ENCODE measurements at regions not wholly inside any gene's neighbourhood (a gene's known extent, or its start where the extent isn't known, plus 50 kb on each side); places are given as distances from the start of the nearest gene placed in this dataset.

- TF ChIP-seq CTCF (IDR thresholded peaks at IDR 0.05) (no peak), TCF7L2 (IDR thresholded peaks at IDR 0.05; ENCODE audit: low read depth, low read length) (no peak), POLR2AphosphoS5 (IDR thresholded peaks at IDR 0.05; ENCODE audit: low read depth, low read length) (no peak), REST (IDR thresholded peaks at IDR 0.05; ENCODE audit: insufficient read depth in 1 of 2, low read depth in 2 of 2, low read length in 1 of 2) (no peak)
These were observed 126.1 kb downstream of the C1orf94 start for GRCh38 chr1:34302798-34303197.

Data from Panc1 (cell line).